ENCODE measurements at regions not wholly inside any gene's neighbourhood (a gene's known extent, or its start where the extent isn't known, plus 50 kb on each side); places are given as distances from the start of the nearest gene placed in this dataset.

- Histone ChIP-seq H3K4me1 (ENCODE audit: control insufficient read depth in 1 of 2, insufficient read depth in 1 of 2, low read depth in 1 of 2, low read length in 1 of 2) (no peaks in the 10 kb centered on the region), H3K36me3 (no peaks in the 10 kb centered on the region), H3K27me3 (no peaks in the 10 kb centered on the region), H3K4me3 (ENCODE audit: low read depth in 1 of 2, low read length in 1 of 2) (no peak overlapping the region), H3K27ac (no peak overlapping the region), H3K9me3 (no peaks in the 10 kb centered on the region)
- no peak for TF ChIP-seq CTCF (IDR thresholded peaks at IDR 0.05)
Observed at GRCh38 chr4:67234296-67234695, 311.0 kb downstream of the CENPC start.

- Histone ChIP-seq H3K4me1 (ENCODE audit: control insufficient read depth in 1 of 2, insufficient read depth in 1 of 2, low read depth in 1 of 2, low read length in 1 of 2) (no peaks in the 10 kb centered on the region), H3K27ac (no peak overlapping the region), H3K4me3 (ENCODE audit: low read depth in 1 of 2, low read length in 1 of 2) (no peak overlapping the region), H3K9me3 (no peaks in the 10 kb centered on the region), H3K36me3 (no peaks in the 10 kb centered on the region), H3K27me3 (no peaks in the 10 kb centered on the region)
- no peak for TF ChIP-seq CTCF (IDR thresholded peaks at IDR 0.05)
Observed at GRCh38 chr4:67229148-67229547, 316.2 kb downstream of the CENPC start.

- H3K4me1 ChIP-seq (ENCODE audit: control insufficient read depth in 1 of 2, insufficient read depth in 1 of 2, low read depth in 1 of 2, low read length in 1 of 2): no peaks in the 10 kb centered on the region
- H3K36me3 ChIP-seq: no peaks in the 10 kb centered on the region
- H3K27me3 ChIP-seq: no peaks in the 10 kb centered on the region
- no peak overlapping the region for H3K27ac ChIP-seq
- no peak for TF ChIP-seq CTCF (IDR thresholded peaks at IDR 0.05)
- no peaks in the 10 kb centered on the region for H3K9me3 ChIP-seq
- H3K4me3 ChIP-seq (ENCODE audit: low read depth in 1 of 2, low read length in 1 of 2): no peak overlapping the region
Observed at GRCh38 chr4:67220861-67221260, 324.4 kb downstream of the CENPC start.

- Histone ChIP-seq H3K4me1 (ENCODE audit: control insufficient read depth in 1 of 2, insufficient read depth in 1 of 2, low read depth in 1 of 2, low read length in 1 of 2) (no peaks in the 10 kb centered on the region), H3K36me3 (no peaks in the 10 kb centered on the region), H3K27me3 (no peaks in the 10 kb centered on the region), H3K27ac (no peak overlapping the region), H3K4me3 (ENCODE audit: low read depth in 1 of 2, low read length in 1 of 2) (no peak overlapping the region), H3K9me3 (no peaks in the 10 kb centered on the region)
- TF ChIP-seq CTCF (IDR thresholded peaks at IDR 0.05): no peak
Observed at GRCh38 chr4:67218883-67219282, 326.4 kb downstream of the CENPC start.

GRCh38 chr4:67207941-67208441 lies 337.3 kb downstream of the CENPC start:
- Histone ChIP-seq H3K36me3 (no peaks in the 10 kb centered on the region), H3K9me3 (no peaks in the 10 kb centered on the region), H3K4me1 (ENCODE audit: control insufficient read depth in 1 of 2, insufficient read depth in 1 of 2, low read depth in 1 of 2, low read length in 1 of 2) (no peaks in the 10 kb centered on the region), H3K4me3 (ENCODE audit: low read depth in 1 of 2, low read length in 1 of 2) (no peak overlapping the region), H3K27ac (no peak overlapping the region), H3K27me3 (no peaks in the 10 kb centered on the region)
- no peak for TF ChIP-seq CTCF (IDR thresholded peaks at IDR 0.05)

- Histone ChIP-seq H3K27ac (no peak overlapping the region), H3K4me3 (ENCODE audit: low read depth in 1 of 2, low read length in 1 of 2) (no peak overlapping the region), H3K4me1 (ENCODE audit: control insufficient read depth in 1 of 2, insufficient read depth in 1 of 2, low read depth in 1 of 2, low read length in 1 of 2) (no peaks in the 10 kb centered on the region), H3K27me3 (no peaks in the 10 kb centered on the region), H3K36me3 (no peaks in the 10 kb centered on the region), H3K9me3 (no peaks in the 10 kb centered on the region)
- TF ChIP-seq CTCF (IDR thresholded peaks at IDR 0.05): no peak
Observed at GRCh38 chr4:67204441-67204840, 340.9 kb downstream of the CENPC start.
